CD4-positive, alpha-beta T cell treated with Interleukin-17A for 1 hour (primary cell): ENCODE measurements at regions not wholly inside any gene's neighbourhood (a gene's known extent, or its start where the extent isn't known, plus 50 kb on each side); places are given as distances from the start of the nearest gene placed in this dataset.

Source experiments
- DNase-seq: peaks from one replicate; pipeline ENCODE4 v3.0.0-alpha.2; 2020

DNA sequence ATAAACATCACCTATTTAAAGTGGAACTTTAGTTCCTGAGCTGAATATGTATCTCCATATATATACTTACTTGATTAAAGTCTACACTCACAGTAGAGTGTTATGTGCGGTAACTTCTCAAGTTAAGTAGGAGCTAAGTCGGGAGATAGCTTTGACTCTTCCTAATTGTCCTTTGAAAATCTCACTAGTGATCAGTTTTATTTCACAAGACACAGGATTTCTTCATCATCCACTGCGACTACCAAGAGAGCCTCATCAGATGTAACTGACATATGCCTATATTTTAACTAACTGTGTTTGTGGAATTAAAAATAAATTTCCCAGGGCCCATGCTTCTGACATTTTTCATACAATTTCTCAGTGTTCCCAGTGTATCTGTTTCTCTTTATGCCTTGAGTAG is 1664.0 kb downstream of the EFNB2 start:
- DNase-seq: no peak

DNA sequence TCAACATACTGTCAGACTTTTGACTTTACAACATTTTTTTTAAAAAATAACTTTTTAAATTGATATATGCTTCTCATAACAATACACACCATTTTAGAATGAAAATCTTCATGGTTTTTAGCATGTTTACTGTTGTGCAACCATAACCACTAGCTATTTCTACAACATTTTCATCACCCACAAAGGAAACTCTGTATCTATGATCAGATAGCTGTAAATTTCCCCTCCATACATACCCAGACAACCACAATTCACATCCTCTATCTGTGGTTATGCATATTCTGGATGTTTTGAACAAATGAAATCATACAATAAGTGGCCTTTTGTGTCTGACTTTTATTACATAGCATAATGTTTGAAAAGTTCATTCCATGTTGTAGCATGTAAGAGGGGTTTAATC is 1666.0 kb downstream of the EFNB2 start:
- DNase-seq: no peak

DNA sequence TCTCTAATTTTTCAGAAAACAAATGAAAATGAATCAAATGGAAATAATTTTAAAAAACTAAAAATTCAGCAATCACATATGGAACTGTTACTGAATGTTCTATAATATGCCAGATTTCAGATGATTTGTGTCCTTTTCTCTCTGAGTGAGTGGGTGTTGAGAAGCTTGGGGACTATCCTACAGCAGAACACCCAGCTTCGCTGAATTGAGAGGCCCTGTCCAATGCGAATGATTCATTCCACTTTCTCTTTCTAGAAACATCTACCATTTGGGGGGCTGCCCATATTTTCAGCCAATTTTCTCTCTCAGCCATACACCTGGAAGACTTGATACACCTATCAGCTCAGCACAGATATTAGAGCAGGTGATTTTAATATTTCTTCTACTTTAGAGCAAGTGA is 1666.7 kb downstream of the EFNB2 start:
- no peak for DNase-seq

DNA sequence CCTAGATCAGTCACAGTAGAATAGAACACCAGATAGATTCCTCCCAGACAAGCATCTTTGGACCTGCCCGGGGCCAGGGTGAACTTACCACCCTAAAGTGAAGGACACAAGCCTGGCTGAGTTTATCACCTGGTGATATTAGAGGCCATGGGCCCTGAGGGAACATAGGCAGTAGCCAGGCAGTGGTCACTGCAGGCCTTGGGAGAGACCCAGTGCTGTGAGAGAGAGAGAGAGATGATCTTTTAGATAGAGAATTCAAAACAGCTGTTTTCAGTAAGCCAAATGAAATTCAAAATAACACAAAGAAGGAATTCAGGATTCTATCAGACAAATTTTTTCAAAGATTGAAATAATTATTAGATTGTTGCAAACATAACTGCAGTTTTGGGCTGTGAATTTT is 1679.9 kb downstream of the EFNB2 start:
- DNase-seq: no peak

DNA sequence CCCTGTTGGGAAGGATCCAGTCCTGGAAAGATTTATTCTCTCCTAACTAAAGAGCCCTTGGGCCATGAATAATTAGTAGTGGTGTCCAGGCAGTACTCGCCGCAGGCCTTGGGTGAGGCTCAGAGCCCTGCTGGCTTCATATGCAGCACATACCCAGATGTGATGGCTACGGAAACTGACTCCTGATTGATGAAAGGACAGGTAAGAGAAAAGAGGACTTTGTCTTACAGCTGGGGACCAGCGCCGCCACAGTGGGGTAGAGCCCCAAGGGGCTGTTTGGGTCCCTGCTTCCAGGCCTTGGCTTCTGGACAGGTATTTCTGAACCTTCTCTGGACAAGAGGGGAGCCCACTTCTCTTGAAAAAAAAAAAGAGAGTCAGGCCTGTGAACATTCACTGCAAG is 1680.8 kb downstream of the EFNB2 start:
- no peak for DNase-seq

DNA sequence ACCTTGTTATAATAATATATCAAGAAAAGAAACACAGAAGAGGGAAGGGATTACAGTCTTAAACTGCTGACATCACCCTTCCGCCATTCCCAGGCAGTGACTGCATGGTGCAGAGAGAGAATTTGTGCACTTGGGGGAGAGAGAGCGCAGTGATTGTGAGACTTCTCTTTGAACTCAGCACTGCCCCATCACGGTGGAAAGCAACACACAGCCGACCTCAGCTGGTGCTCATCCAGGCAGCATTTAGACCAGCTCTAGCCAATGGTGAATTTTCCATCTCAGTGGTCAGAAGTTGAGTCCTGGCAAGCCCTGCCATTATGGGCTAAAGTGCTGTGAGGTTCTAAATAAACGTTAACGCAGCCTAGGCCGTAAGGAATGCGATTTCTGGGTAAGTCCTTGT is 1681.5 kb downstream of the EFNB2 start:
- DNase-seq: no peak

DNA sequence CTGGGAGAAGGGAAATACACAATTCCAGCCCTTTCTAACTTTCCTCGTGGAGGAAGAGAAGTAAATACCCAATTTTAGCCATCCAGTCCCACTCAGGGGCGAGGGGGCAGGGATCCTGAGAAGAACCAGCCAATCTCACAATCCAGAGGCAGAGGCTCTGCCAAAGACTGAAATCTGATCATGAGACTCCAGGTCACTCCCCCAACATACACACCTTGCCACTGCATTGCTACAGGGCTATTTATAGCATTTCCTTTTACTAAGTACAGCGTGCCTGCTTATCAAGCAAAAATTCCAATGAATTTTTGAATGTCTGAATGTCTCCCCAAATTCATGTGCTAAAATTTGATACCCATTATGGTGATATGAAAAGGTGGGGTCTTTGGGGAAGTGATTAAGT is 1687.5 kb downstream of the EFNB2 start:
- no peak for DNase-seq

DNA sequence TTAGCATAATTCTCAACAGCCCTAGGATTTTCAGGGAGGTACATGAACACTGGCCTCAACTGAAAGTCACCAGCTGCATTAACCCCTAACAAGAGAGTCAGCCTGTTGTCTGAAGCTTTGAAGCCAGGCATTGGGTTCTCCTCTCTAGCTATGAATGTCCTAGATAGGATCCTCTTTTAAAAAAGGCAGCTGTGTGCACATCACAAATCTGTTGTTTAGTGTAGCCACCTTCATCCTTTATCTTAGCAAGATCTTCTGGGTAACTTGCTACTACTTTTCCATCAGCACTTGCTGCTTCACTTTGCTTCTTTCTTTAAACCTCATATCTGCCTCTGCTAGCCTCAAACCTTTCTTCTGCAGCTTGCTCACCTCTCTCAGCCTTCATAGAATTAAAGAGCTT is 1692.1 kb downstream of the EFNB2 start:
- no peak for DNase-seq

DNA sequence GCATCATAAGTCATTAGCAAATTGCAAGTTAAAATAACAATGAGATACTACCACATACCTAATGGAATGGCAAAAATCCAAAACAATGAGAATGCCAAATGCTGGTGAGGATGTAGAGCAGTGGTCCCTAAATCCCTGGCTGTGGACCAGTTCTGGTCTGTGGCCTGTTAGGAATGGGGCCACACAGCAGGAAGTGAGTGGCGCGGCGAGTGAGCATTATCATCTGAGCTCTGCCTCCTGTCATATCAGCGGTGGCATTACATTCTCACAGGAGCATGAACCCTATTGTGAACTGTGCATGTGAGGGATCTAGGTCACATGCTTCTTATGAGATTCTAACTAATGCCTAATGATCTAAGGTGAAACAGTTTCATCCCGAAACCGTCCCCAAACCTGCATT is 1694.4 kb downstream of the EFNB2 start:
- DNase-seq: no peak

DNA sequence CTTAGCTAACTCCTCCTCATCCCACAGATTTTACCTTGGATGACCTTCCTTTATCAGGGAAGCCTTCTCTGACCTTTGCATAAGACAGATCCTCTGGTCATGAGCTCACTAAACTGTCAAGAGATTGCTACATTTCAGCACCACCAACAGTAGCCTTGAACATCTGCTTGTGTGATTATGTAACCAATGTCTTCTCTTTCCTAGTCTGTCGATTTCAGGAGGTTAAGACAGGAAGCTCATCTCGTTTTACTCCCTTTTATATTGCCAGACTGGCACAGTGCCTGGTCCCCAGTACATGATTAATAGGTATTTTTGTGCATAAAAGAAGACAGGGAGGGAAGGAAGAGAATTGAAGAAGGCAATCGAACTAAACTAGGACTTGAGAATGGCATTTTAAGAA is 1697.7 kb downstream of the EFNB2 start:
- no peak for DNase-seq

DNA sequence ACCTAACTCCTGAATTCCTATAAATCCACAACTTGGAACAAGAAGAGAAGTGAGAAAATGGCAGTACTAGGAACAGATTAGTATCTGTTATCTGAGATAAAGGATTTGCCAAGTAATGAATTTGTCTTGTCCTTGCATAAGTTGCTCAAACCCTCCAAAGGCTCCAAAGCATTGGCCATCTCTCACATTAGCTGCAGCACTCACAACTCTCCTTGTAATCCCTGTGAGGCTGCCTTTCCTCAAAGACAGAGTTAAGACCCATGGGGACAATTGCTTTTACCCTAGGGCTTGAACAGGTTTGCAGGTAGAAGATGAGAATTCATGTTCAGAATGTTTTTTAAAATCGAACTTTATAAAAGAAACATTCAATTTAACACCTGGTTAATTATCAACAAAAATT is 1702.2 kb downstream of the EFNB2 start:
- DNase-seq: no peak

DNA sequence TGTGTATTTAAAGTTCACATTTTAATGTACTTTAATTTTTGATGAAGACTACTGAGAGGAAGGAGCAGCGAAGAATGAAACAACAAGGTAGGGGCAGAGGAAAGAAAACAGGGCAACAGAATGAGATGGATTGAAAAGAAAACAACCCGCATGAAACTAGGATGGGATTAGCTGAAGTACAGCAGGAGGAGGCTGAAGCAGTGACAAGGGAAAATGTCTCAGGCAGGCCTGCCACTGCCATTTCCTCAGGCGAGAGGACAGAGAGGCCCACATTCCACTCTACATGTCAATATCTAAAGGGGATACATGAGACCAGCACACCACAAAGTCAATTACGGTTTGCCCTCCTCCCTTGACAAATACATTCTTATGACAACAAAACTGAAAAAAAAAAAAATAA is 1703.2 kb downstream of the EFNB2 start:
- DNase-seq: no peak

DNA sequence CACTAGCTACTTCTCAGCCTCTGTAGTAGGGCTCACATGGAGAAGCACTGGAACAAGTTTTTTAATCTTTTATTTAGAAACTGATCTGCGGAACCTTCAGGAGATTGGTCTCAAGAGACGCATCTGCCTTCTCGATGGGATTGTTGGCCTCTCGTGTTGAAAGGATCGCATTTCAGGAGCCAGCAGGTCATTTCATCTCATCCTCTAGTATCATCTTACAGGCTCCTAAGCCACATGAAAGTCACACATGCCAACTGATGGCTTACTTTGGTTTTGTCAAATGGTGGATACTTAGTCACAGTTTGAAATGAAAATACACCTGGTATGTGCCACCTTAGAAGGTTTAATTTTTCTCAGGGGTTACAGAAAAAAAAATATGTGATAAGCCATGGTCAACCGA is 1703.6 kb downstream of the EFNB2 start:
- DNase-seq: no peak

DNA sequence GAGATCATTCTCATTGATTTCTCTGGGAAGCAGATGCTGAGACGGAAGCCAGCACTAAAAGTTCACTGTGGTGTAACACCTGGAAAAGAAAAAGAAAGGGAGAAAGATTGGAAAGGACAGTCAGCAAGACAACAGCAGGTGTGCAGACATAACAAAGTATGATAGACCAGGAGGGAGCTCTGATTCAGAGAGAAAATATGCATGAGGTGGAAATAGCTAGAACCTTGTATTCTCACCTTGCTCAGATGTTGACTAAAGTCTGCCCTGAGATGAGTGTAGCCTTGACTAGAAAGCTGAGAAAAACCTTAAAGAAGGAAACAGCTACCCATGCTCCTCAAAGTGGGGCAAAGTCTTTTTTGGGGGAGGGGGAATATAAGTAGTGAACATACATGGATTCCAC is 1711.8 kb downstream of the EFNB2 start:
- DNase-seq: no peak

DNA sequence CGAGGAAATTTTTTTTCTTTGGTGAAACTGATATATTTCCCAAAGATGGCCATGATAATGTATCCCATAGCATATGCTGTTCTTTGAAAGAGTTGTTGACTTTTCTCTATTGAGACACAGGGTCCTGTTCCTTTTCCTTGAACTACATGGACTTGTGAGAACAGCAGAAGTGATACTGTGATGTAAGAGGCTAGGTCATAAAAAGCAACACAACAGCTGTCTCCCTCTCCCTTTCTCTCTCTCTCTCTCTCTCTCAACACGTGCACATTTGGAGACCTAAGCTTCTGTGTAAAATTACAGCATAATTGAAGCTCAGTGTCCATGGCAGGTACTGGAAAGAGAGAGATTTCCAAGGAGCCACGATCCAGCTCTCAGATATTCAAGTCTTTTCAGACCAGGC is 1712.4 kb downstream of the EFNB2 start:
- DNase-seq: no peak

DNA sequence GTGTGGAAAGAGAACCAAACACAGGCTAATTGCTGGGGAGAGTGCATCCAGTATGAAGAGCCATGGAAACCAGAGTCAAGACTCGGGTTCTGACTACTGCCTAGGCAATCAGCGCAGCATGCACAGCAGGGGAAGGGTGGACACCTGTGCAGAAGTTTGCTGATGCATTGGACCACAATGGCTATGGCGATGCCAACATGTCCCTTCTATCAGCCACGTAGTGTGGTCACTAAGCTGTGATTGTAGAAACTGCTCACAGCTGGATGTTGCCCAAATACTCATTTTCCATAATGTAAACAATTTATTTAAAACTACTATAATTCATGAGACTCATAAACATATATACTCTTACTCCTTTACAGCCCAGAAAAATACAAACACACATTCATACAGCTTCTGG is 1718.2 kb downstream of the EFNB2 start:
- no peak for DNase-seq

DNA sequence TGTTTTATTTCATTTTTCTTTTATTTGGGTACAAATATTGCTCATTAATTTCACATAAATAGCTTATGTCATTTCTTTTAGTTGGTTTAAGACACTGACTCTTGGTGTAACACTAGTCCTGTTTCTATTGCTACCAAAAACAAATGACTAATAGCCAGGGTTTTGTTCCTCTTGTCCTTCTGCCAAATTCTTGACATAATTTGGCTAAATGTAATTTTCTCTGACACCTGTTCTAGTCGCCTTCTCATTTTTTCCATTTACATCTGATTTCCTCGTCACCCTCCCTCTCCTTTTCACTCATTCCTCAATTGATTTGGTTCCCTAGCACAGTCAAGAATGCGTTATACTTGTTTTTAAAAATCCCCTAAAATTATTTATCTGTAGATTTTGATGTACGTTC is 1718.7 kb downstream of the EFNB2 start:
- no peak for DNase-seq

DNA sequence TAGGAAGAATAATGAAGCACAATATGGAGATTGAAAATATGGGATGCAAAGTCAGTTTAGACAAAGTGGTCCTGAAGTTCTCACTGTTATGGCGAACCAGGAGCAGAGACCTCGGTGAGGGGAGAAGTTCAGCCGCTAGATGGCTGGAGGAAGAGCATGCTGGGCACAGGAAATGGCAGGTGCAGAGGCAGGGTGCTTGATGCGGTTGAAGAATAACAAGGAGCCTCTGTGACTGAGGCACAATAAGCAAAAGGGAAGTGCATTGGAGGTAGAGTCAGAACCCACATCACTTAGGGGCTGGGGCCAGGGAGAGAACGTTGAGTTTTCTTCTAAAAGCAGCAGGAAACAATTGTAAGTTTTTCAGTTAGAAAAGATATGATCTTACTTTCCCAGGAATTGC is 1725.2 kb downstream of the EFNB2 start:
- DNase-seq: no peak

DNA sequence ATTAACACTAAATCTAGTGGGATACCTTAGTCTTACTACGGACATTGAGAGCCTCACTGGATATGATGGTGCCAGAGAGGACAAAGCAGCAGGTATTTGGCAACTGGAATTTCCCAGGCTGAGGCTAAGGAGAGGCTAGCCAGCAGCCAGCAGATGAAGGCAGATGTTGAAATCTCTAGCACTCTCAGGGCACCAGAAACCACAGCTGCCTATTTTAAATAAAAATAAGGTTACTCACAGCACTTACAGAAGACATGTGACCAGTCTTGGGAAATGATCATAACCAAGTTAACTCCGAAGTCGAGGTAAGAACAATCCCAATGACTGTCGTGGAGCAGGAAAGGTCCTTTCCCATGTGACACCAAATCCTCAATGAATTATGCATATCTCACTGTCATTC is 1726.0 kb downstream of the EFNB2 start:
- no peak for DNase-seq

DNA sequence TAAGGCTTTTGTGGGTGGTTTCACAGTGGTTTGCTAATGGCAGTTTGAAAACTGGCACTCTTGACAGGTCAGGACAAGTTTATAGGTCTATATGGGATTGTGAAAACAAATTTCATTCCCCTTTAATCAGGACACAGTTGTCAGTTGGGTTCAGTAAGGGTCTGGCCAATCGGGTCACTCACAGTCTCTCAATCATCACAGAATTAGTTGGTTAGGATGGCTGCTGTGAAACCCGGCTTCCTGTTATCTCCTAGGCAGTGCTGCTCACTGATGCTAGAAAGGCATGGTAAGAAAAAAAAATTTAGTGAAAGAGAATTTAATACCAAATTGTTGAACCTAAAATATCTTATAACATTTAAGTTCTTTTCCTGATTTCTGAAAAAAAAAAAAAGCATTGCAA is 1730.1 kb downstream of the EFNB2 start:
- no peak for DNase-seq

DNA sequence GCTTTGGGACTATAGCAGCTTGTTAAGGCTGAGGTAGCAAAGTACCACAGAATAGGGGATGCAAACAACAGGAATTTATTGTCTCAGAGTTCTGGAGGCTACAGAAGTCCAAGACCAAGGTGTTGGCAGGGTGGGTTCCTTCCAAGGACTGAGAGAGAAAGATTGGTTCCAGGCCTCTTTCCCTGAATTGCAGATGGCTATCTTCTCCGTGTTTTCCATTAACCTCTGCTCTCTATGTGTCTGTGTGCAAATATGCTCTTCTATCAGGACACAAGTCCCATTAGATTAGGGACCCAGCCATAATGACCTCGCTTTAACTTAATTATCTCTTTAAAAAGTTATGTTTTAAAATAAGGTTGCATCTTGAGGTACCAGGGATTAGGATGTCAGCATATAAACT is 1732.9 kb upstream of the SLC10A2 start:
- no peak for DNase-seq

DNA sequence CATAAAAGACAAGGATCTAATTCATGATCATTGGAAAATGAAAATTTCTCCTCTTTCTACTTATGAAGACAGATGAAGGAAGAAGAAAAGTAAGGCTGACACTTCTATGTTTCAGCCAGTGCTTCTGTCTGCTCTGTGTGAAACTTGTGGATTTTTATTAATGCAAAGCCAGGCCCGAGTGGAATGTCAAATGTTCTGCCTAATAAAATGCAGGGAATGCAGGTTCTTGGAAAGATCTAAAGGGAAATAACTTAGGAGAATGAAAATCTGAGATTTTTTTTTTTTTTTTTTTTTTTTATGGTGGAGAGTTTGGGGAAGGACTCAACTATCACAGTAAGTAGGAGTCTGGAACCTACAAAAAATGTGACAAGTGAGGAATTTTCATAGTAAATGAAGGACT is 1732.3 kb upstream of the SLC10A2 start:
- DNase-seq: no peak

DNA sequence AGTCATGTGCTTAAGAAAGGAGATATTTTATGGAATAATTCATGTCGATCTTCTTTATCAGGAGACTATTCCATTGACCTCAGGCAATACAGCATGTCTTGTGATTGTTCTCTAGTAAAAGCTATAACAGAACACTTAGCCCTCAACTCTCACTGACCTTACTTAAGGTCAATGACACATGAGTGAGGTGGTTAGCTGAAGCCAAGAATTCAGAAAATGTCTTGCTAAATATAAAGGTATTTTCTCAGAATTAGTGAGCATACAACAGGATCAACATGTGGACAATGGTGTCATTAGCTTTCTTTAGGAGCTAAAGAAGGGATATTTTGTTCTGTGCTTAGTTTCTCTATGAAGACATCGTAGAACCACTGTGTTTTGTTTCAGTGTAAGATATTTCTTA is 1730.4 kb upstream of the SLC10A2 start:
- no peak for DNase-seq

DNA sequence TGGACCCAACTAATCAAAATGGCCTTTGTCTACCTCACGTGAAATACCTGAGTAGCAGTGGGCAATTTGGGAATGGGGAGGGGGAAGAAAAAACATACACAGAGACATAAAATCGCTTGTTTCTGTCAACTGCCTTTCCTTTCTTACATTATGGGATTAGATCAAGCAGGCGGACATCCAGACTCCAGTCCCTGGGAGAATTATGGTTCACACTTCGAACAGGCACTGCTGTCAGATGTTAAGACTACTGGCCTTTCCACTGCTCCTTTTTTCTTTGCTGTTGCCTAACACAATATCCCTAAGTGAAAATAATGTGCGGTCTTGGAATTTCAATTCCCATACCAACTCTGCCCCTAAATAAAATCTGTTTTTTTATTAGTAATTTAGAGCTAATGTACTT is 1719.7 kb upstream of the SLC10A2 start:
- no peak for DNase-seq

DNA sequence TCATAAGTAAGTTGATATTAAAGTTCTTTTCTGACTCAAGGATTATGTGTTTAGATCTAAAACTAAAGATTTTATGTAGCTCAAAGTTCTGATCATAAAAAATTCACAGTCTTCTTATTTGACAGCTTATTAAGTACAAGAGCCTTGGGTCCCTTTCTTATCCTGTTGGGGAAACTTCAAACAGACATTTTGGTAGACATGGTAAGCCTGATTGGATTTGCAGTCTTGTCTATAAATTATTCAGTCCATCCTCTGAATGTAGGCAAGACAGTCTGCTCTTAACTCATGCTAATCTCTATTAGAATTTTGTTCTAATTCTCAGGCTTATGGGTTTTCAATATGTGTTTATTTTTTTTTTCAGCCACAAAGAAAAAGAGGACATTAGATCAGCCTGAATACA is 1718.7 kb upstream of the SLC10A2 start:
- no peak for DNase-seq

DNA sequence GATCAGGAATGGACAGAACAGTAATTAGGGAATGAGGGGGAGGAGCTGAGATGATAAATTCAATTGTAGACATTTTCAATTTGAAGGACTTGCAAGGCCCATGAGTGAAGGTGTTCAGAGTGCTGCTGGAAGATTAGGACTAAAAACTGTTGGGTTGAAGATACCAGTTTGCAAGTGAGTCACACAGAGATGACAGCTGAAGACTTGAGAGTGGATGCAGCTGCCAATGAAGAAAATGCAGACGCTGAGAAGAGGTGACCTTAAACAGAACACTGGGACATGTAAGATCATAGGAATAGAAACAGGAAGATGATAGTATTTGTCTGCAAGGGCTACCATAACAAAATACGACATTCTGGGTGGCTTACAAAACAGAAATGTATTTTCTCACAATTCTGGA is 1716.5 kb upstream of the SLC10A2 start:
- no peak for DNase-seq
